GM12878 (cell line): ENCODE measurements at regions not wholly inside any gene's neighbourhood (a gene's known extent, or its start where the extent isn't known, plus 50 kb on each side); places are given as distances from the start of the nearest gene placed in this dataset.

ENCODE experiments used
- CTCF ChIP-seq, 3 experiments: IDR thresholded peaks in 2 of 3; conservative IDR thresholded peaks in 1 of 3; 2 replicates each; pipeline ENCODE4 v1.5.1; 2011; ENCODE audit warnings: low read depth in 3 of 3, low read length in 3 of 3, mild to moderate bottlenecking in 3 of 3, control low read depth in 2 of 3, moderate library complexity in 2 of 3, inconsistent platforms in 1 of 3, mixed read lengths in 1 of 3; ENCODE audit not compliant: control insufficient read depth in 2 of 3, insufficient read depth in 1 of 3; ENCODE audit errors: extremely low read depth in 1 of 3
- RUNX3 ChIP-seq: IDR thresholded peaks from 2 replicates; pipeline ENCODE4 v1.6.1; 2012; ENCODE audit warnings: low read length, inconsistent platforms
- STAT1 ChIP-seq: fragments of 450-650 bp; conservative IDR thresholded peaks from 2 replicates; pipeline ENCODE4 v1.6.1; 2014; ENCODE audit warnings: antibody characterized with exemption, mild to moderate bottlenecking

- TF ChIP-seq RUNX3: no peak
- no peak for TF ChIP-seq STAT1
- no peak for TF ChIP-seq CTCF (IDR thresholded peaks at IDR 0.05 in 2 of 3, conservative IDR thresholded peaks at IDR 0.05 in 1 of 3; ENCODE audit: control insufficient read depth in 2 of 3, extremely low read depth in 1 of 3, insufficient read depth in 1 of 3, low read depth in 3 of 3, low read length in 3 of 3)
These were observed 141.2 kb downstream of the BMP2 start for GRCh38 chr20:6908673-6909072.
